ENCODE measurements at regions not wholly inside any gene's neighbourhood (a gene's known extent, or its start where the extent isn't known, plus 50 kb on each side); places are given as distances from the start of the nearest gene placed in this dataset.

GRCh38 chr18:1075322-1075721 lies 170.7 kb downstream of the ADCYAP1 start:
- TF ChIP-seq CTCF (IDR thresholded peaks at IDR 0.05) (no peak), EP300 (IDR thresholded peaks at IDR 0.05; ENCODE audit: borderline replicate concordance in 1 of 2, low read depth in 1 of 2, low read length in 1 of 2) (no peak), MXI1 (IDR thresholded peaks at IDR 0.05; ENCODE audit: low read depth, low read length) (no peak)
- TF ChIP-seq, protein P1, sequence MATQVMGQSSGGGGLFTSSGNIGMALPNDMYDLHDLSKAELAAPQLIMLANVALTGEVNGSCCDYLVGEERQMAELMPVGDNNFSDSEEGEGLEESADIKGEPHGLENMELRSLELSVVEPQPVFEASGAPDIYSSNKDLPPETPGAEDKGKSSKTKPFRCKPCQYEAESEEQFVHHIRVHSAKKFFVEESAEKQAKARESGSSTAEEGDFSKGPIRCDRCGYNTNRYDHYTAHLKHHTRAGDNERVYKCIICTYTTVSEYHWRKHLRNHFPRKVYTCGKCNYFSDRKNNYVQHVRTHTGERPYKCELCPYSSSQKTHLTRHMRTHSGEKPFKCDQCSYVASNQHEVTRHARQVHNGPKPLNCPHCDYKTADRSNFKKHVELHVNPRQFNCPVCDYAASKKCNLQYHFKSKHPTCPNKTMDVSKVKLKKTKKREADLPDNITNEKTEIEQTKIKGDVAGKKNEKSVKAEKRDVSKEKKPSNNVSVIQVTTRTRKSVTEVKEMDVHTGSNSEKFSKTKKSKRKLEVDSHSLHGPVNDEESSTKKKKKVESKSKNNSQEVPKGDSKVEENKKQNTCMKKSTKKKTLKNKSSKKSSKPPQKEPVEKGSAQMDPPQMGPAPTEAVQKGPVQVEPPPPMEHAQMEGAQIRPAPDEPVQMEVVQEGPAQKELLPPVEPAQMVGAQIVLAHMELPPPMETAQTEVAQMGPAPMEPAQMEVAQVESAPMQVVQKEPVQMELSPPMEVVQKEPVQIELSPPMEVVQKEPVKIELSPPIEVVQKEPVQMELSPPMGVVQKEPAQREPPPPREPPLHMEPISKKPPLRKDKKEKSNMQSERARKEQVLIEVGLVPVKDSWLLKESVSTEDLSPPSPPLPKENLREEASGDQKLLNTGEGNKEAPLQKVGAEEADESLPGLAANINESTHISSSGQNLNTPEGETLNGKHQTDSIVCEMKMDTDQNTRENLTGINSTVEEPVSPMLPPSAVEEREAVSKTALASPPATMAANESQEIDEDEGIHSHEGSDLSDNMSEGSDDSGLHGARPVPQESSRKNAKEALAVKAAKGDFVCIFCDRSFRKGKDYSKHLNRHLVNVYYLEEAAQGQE (IDR thresholded peaks at IDR 0.05; ENCODE audit: low read depth, low read length): no peak

Measured in SK-N-SH (cell line).